GM12878 (cell line): ENCODE measurements at regions not wholly inside any gene's neighbourhood (a gene's known extent, or its start where the extent isn't known, plus 50 kb on each side); places are given as distances from the start of the nearest gene placed in this dataset.

Experiments used
- ATAC-seq: fragments of 200-7000 bp; cut with Tn5 transposase; 3 replicates; pipeline ENCODE4 v1.9.1; 2020; ENCODE audit warnings: mild to moderate bottlenecking, moderate library complexity
- BruUV-seq: library from RNA; stranded (reverse); fragments of 400-500 nt; replicated peaks from 2 replicates; lab custom pipeline; 2021; lab: Mats Ljungman, UMichigan
- CTCF ChIA-PET: fragments of 300-600 bp; sonication (Branson Sonifier 250); formaldehyde crosslinking; extraction: SDS; loops from one replicate; lab custom pipeline; 2021; ENCODE audit warnings: inconsistent platforms; lab: Yijun Ruan, JAX
- POLR2A ChIA-PET: fragments of 350-600 bp; formaldehyde crosslinking; extraction: SDS; loops from one replicate; lab custom pipeline; 2021; ENCODE audit warnings: inconsistent platforms; lab: Charles Lee
- RAD21 ChIA-PET: fragments of 300-600 bp; sonication (Branson Sonifier 250); formaldehyde crosslinking; loops from one replicate; lab custom pipeline; 2023; ENCODE audit warnings: antibody characterized with exemption; ENCODE audit not compliant: unreplicated experiment; lab: Charles Lee
- SMC1A ChIA-PET: fragments of 300-600 bp; sonication (Branson Sonifier 250); formaldehyde crosslinking; loops from one replicate; lab custom pipeline; 2023; ENCODE audit not compliant: unreplicated experiment, uncharacterized antibody; lab: Charles Lee
- DNase-seq: peaks from one replicate; pipeline ENCODE4 v3.0.0-alpha.2; 2011; ENCODE audit warnings: low read depth, low spot score
- FAIRE-seq: peaks from 3 replicates; lab custom pipeline; 2011; peaks lifted over from hg19 to GRCh38; lab: Jason Lieb, UNC
- H2AFZ ChIP-seq: 2 replicates; pipeline ENCODE4 v1.6.0; 2011; ENCODE audit warnings: low read depth, low read length, control low read depth; ENCODE audit not compliant: control insufficient read depth
- H3K27ac ChIP-seq: 2 replicates; pipeline ENCODE4 v1.5.1; 2011; ENCODE audit warnings: control low read depth; ENCODE audit not compliant: control insufficient read depth, insufficient read depth
- H3K27me3 ChIP-seq, 2 experiments: replicated peaks in 1 of 2; 2 replicates each; pipeline versions ENCODE4 v1.6.0 to v1.6.1; 2011; ENCODE audit warnings: low read length in 1 of 2; ENCODE audit not compliant: control insufficient read depth in 2 of 2, insufficient read depth in 2 of 2
- H3K36me3 ChIP-seq, 2 experiments: 2 replicates each; pipeline ENCODE4 v1.5.1; 2011; ENCODE audit warnings: low read length in 1 of 2; ENCODE audit not compliant: control insufficient read depth in 2 of 2, insufficient read depth in 2 of 2
- H3K4me1 ChIP-seq: 2 replicates; pipeline ENCODE4 v1.6.1; 2011; ENCODE audit warnings: mild to moderate bottlenecking, low read length, moderate library complexity, mixed read lengths; ENCODE audit not compliant: control insufficient read depth, insufficient read depth
- H3K4me2 ChIP-seq: 2 replicates; pipeline ENCODE4 v1.6.0; 2011; ENCODE audit warnings: control low read depth; ENCODE audit not compliant: control insufficient read depth, insufficient read depth
- H3K4me3 ChIP-seq: fragments of 200-600 bp; sonication (generic); 2 replicates; pipeline ENCODE4 v1.5.1; 2016
- H3K79me2 ChIP-seq: 2 replicates; pipeline ENCODE4 v1.6.0; 2011; ENCODE audit warnings: low read length; ENCODE audit not compliant: control insufficient read depth, insufficient read depth
- H3K9ac ChIP-seq: 2 replicates; pipeline ENCODE4 v1.8.0; 2011; ENCODE audit warnings: low read length, control low read depth, mixed read lengths; ENCODE audit not compliant: control insufficient read depth, insufficient read depth
- H3K9me3 ChIP-seq: replicated peaks from 3 replicates; pipeline ENCODE4 v1.5.1; 2011; ENCODE audit warnings: mild to moderate bottlenecking, low read length; ENCODE audit not compliant: control insufficient read depth, insufficient read depth
- H4K20me1 ChIP-seq: 2 replicates; pipeline ENCODE4 v1.6.0; 2011; ENCODE audit not compliant: control insufficient read depth, insufficient read depth
- ASH2L ChIP-seq: fragments of 300-600, 200-600 bp; sonication (generic); IDR thresholded peaks from 2 replicates; pipeline ENCODE4 v1.6.1; 2017; ENCODE audit warnings: low read depth, mild to moderate bottlenecking, borderline replicate concordance
- BCL3 ChIP-seq: IDR thresholded peaks from 2 replicates; pipeline ENCODE4 v1.6.1; 2011; ENCODE audit warnings: borderline replicate concordance, low read depth, mild to moderate bottlenecking, moderate library complexity, low read length; ENCODE audit not compliant: insufficient read depth, poor library complexity, severe bottlenecking
- CHD1 ChIP-seq: IDR thresholded peaks from 2 replicates; pipeline ENCODE4 v1.6.1; 2012; ENCODE audit warnings: low read depth, low read length, improper control_type of control experiment
- GABPA ChIP-seq: IDR thresholded peaks from 2 replicates; pipeline ENCODE4 v1.6.1; 2014; ENCODE audit warnings: antibody characterized with exemption, low read depth, mild to moderate bottlenecking, inconsistent platforms
- IRF3 ChIP-seq: fragments of 450-650 bp; IDR thresholded peaks from 2 replicates; pipeline ENCODE4 v1.6.1; 2014; ENCODE audit warnings: mild to moderate bottlenecking
- JUNB ChIP-seq: IDR thresholded peaks from 2 replicates; pipeline ENCODE4 v1.6.1; 2016; ENCODE audit warnings: antibody characterized with exemption, mild to moderate bottlenecking
- KAT2A ChIP-seq: conservative IDR thresholded peaks from 2 replicates; pipeline ENCODE4 v1.6.1; 2011; ENCODE audit warnings: low read depth, low read length; ENCODE audit not compliant: control insufficient read depth
- RUNX3 ChIP-seq: IDR thresholded peaks from 2 replicates; pipeline ENCODE4 v1.6.1; 2012; ENCODE audit warnings: low read length, inconsistent platforms
- SIX5 ChIP-seq: IDR thresholded peaks from 2 replicates; pipeline ENCODE4 v1.6.1; 2011; ENCODE audit warnings: mild to moderate bottlenecking, low read depth, low read length, moderate library complexity; ENCODE audit not compliant: severe bottlenecking
- SMC3 ChIP-seq: IDR thresholded peaks from 2 replicates; pipeline ENCODE4 v1.6.1; 2011; ENCODE audit warnings: low read length, improper control_type of control experiment, borderline replicate concordance
- SRF ChIP-seq, 2 experiments: IDR thresholded peaks; 2 replicates each; pipeline ENCODE4 v1.6.1; 2011; ENCODE audit warnings: low read depth in 2 of 2, low read length in 2 of 2, mild to moderate bottlenecking in 1 of 2, moderate library complexity in 1 of 2
- STAT1 ChIP-seq: fragments of 450-650 bp; conservative IDR thresholded peaks from 2 replicates; pipeline ENCODE4 v1.6.1; 2014; ENCODE audit warnings: antibody characterized with exemption, mild to moderate bottlenecking
- TCF12 ChIP-seq: IDR thresholded peaks from 2 replicates; pipeline ENCODE4 v1.6.1; 2011; ENCODE audit warnings: low read depth, mild to moderate bottlenecking, low read length
- TCF7 ChIP-seq: IDR thresholded peaks from 2 replicates; pipeline ENCODE4 v1.6.1; 2014; ENCODE audit warnings: antibody characterized with exemption, borderline replicate concordance
- ZNF592 ChIP-seq: fragments of 450-650 bp; IDR thresholded peaks from 2 replicates; pipeline ENCODE4 v1.6.1; 2017; ENCODE audit warnings: mild to moderate bottlenecking, moderate library complexity
- WGBS: methylation state at CpG from one replicate; pipeline ENCODE4 v1.1.6; 2016; ENCODE audit warnings: low lambda C conversion rate; ENCODE audit not compliant: insufficient replicate concordance, insufficient coverage; ENCODE audit errors: missing lambda C conversion rate; 5-methylcytosine and 5-hydroxymethylcytosine counted together
- in situ Hi-C: fragments of 300-500 bp; cut with MboI; formaldehyde crosslinking; loops from 9 replicates; pipeline ENCODE4 v1.14.3; 2018; ENCODE audit warnings: mixed read lengths
- intact Hi-C: fragments of 100-400 bp; cut with micrococcal nuclease; formaldehyde crosslinking; loops from one replicate; pipeline ENCODE4 v1.14.2; 2022; ENCODE audit not compliant: unreplicated experiment
- TF ChIP-seq, protein P1 (sequence below): fragments of 450-650 bp; IDR thresholded peaks from 2 replicates; pipeline ENCODE4 v1.6.1; 2017; ENCODE audit warnings: low read depth, mild to moderate bottlenecking, moderate library complexity

DNA sequence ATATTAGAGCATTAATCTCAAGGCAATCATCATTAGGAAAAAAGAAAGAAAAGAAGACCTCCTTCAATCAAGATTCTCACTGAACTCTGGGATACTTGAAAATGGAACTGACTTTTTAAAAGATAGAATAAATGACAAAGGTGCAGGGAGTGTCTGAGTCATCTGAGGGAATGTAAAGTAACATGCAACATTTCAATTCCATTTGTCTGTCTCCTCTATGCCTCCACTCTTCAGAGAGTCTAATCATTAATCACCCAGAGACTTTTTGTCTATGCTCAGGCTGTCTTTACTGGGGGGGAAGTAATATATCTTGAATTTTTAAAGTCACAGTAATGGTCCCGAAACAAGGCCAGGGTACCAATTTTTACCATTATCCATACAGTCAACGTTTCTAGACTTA, 55.0 kb upstream of the PACRGL start:
- RAD21 ChIA-PET = no interaction called here
- FAIRE-seq = no peak
- TF ChIP-seq IRF3 (no peak), CHD1 (no peak), TCF7 (no peak), SMC3 (no peak), GABPA (no peak), JUNB (no peak), TCF12 (no peak), SRF (IDR thresholded peaks at IDR 0.05; ENCODE audit: low read depth in 2 of 2, low read length in 2 of 2) (no peak), RUNX3 (no peak), ASH2L (no peak), SIX5 (no peak), STAT1 (no peak), KAT2A (no peak), ZNF592 (no peak), BCL3 (no peak)
- TF ChIP-seq, protein P1, sequence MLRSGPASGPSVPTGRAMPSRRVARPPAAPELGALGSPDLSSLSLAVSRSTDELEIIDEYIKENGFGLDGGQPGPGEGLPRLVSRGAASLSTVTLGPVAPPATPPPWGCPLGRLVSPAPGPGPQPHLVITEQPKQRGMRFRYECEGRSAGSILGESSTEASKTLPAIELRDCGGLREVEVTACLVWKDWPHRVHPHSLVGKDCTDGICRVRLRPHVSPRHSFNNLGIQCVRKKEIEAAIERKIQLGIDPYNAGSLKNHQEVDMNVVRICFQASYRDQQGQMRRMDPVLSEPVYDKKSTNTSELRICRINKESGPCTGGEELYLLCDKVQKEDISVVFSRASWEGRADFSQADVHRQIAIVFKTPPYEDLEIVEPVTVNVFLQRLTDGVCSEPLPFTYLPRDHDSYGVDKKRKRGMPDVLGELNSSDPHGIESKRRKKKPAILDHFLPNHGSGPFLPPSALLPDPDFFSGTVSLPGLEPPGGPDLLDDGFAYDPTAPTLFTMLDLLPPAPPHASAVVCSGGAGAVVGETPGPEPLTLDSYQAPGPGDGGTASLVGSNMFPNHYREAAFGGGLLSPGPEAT = no peak
- WGBS = 39% methylated on average over 2 of the region's 2 CpGs
- no peaks in the 10 kb centered on the region for H3K36me3 ChIP-seq
- no peak for DNase-seq
- SMC1A ChIA-PET = no interaction called here
- no peaks in the 10 kb centered on the region for H3K9me3 ChIP-seq
- no peak overlapping the region for H3K27ac ChIP-seq
- CTCF ChIA-PET = no interaction called here
- H3K4me1 ChIP-seq = no peaks in the 10 kb centered on the region
- no peaks in the 10 kb centered on the region for H3K27me3 ChIP-seq
- ATAC-seq = no peak
- in situ Hi-C loops = no loop called here
- H3K4me2 ChIP-seq = no peak overlapping the region
- intact Hi-C loops = no loop called here
- no peak overlapping the region for H3K9ac ChIP-seq
- BruUV-seq = no TSS peak
- H2AFZ ChIP-seq = no peak overlapping the region
- H4K20me1 ChIP-seq = no peaks in the 10 kb centered on the region
- H3K4me3 ChIP-seq = no peak overlapping the region
- H3K79me2 ChIP-seq = no peaks in the 10 kb centered on the region
- POLR2A ChIA-PET = no interaction called here
